HepG2 (cell line): ENCODE measurements at regions not wholly inside any gene's neighbourhood (a gene's known extent, or its start where the extent isn't known, plus 50 kb on each side); places are given as distances from the start of the nearest gene placed in this dataset.

Experiments used
- CCAR2 ChIP-seq: fragments of 200-400 bp; formaldehyde crosslinking; optimal IDR thresholded peaks from 2 replicates; pipeline ENCODE3; 2018; ENCODE audit warnings: low read depth, mild to moderate bottlenecking, low read length, moderate library complexity
- FOXA1 ChIP-seq, 2 experiments: fragments of 450-650 bp in 1 of 2; sonication (generic) in 1 of 2; formaldehyde crosslinking in 1 of 2; IDR thresholded peaks; 2 replicates each; pipeline versions ENCODE4 v1.4.0 to v1.6.1; 2016 to 2020; ENCODE audit warnings: missing genetic modification reagents in 1 of 2
- HDAC2 ChIP-seq: sonication (generic); formaldehyde crosslinking; IDR thresholded peaks from 2 replicates; pipeline ENCODE4 v1.4.0; 2020; ENCODE audit warnings: missing genetic modification reagents
- IRX3 ChIP-seq: sonication (generic); formaldehyde crosslinking; IDR thresholded peaks from 2 replicates; pipeline ENCODE4 v1.8.1; 2023; ENCODE audit warnings: mild to moderate bottlenecking, low read depth, missing genetic modification reagents, borderline replicate concordance
- KDM1A ChIP-seq: IDR thresholded peaks from 2 replicates; pipeline ENCODE4 v1.6.1; 2016; ENCODE audit warnings: missing compliant biosample characterization
- MATR3 ChIP-seq: sonication (generic); formaldehyde crosslinking; IDR thresholded peaks from 2 replicates; pipeline ENCODE4 v1.4.0; 2020; ENCODE audit warnings: missing genetic modification reagents
- POLR2A ChIP-seq, 2 experiments: IDR thresholded peaks; 2 replicates each; pipeline ENCODE4 v1.6.1; 2011; ENCODE audit warnings: low read depth in 2 of 2, low read length in 2 of 2, mild to moderate bottlenecking in 1 of 2, moderate library complexity in 1 of 2; ENCODE audit not compliant: insufficient read depth in 1 of 2
- YEATS4 ChIP-seq: sonication (generic); formaldehyde crosslinking; IDR thresholded peaks from 2 replicates; pipeline ENCODE4 v1.4.0; 2020; ENCODE audit warnings: missing genetic modification reagents, borderline replicate concordance
- ZFP90 ChIP-seq: sonication (generic); formaldehyde crosslinking; IDR thresholded peaks from 2 replicates; pipeline ENCODE4 v1.8.0; 2022; ENCODE audit warnings: missing genetic modification reagents, mild to moderate bottlenecking, inconsistent platforms, borderline replicate concordance
- ZNF382 ChIP-seq: sonication (generic); formaldehyde crosslinking; IDR thresholded peaks from 2 replicates; pipeline ENCODE4 v1.5.0; 2020; ENCODE audit warnings: missing genetic modification reagents, mild to moderate bottlenecking, borderline replicate concordance
- TF ChIP-seq, protein P1 (sequence below): sonication (generic); formaldehyde crosslinking; IDR thresholded peaks from 2 replicates; pipeline ENCODE4 v1.9.0; 2022; ENCODE audit warnings: low read depth, missing genetic modification reagents
- TF ChIP-seq, protein P2 (sequence below): sonication (generic); formaldehyde crosslinking; IDR thresholded peaks from 2 replicates; pipeline ENCODE4 v1.4.0; 2020; ENCODE audit warnings: missing genetic modification reagents
- TF ChIP-seq, protein P3 (sequence below): IDR thresholded peaks from 2 replicates; pipeline ENCODE4 v1.6.1; 2016; ENCODE audit warnings: missing compliant biosample characterization, missing genetic modification reagents, borderline replicate concordance
- TF ChIP-seq, protein P4 (sequence below): sonication (generic); formaldehyde crosslinking; IDR thresholded peaks from 2 replicates; pipeline ENCODE4 v1.5.0; 2020; ENCODE audit warnings: missing genetic modification reagents
- TF ChIP-seq, protein P5 (sequence below): sonication (generic); formaldehyde crosslinking; IDR thresholded peaks from 2 replicates; pipeline ENCODE4 v1.8.1; 2023; ENCODE audit warnings: mild to moderate bottlenecking, inconsistent platforms, moderate library complexity, missing genetic modification reagents, borderline replicate concordance
- TF ChIP-seq, protein P6 (sequence below): sonication (generic); formaldehyde crosslinking; IDR thresholded peaks from 2 replicates; pipeline ENCODE4 v1.4.0; 2020; ENCODE audit warnings: missing genetic modification reagents, borderline replicate concordance

DNA sequence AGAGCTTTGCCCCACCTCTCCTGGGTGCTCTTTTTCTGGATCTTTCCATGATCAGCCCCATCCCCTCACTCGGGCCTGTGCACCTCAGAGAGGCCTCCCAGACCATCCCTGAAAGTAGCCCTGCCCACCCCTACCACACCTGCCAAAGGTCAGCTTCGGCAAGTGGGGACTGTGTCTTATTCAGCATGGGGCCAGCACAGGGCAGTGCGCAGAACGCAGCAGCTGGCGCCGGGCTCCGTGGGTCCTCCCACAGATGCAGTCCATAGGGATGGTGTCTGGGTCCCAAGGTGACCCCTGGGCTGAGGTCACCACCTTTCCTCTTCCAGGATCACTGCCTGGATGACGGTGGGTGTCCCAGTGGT, 79.4 kb downstream of the CEBPB start (continued):
- no peak for TF ChIP-seq FOXA1 (IDR thresholded peaks at IDR 0.05)
- peak; percentile 27; the same call in 1 of the 2 replicates for TF ChIP-seq FOXA1 (CRISPR knock-in tag; IDR thresholded peaks at IDR 0.05)
- TF ChIP-seq, protein P1, sequence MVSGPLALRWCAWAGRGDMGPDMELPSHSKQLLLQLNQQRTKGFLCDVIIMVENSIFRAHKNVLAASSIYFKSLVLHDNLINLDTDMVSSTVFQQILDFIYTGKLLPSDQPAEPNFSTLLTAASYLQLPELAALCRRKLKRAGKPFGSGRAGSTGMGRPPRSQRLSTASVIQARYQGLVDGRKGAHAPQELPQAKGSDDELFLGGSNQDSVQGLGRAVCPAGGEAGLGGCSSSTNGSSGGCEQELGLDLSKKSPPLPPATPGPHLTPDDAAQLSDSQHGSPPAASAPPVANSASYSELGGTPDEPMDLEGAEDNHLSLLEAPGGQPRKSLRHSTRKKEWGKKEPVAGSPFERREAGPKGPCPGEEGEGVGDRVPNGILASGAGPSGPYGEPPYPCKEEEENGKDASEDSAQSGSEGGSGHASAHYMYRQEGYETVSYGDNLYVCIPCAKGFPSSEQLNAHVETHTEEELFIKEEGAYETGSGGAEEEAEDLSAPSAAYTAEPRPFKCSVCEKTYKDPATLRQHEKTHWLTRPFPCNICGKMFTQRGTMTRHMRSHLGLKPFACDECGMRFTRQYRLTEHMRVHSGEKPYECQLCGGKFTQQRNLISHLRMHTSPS, result peak; percentile 35; the same call in 1 of the 2 replicates
- TF ChIP-seq, protein P2, sequence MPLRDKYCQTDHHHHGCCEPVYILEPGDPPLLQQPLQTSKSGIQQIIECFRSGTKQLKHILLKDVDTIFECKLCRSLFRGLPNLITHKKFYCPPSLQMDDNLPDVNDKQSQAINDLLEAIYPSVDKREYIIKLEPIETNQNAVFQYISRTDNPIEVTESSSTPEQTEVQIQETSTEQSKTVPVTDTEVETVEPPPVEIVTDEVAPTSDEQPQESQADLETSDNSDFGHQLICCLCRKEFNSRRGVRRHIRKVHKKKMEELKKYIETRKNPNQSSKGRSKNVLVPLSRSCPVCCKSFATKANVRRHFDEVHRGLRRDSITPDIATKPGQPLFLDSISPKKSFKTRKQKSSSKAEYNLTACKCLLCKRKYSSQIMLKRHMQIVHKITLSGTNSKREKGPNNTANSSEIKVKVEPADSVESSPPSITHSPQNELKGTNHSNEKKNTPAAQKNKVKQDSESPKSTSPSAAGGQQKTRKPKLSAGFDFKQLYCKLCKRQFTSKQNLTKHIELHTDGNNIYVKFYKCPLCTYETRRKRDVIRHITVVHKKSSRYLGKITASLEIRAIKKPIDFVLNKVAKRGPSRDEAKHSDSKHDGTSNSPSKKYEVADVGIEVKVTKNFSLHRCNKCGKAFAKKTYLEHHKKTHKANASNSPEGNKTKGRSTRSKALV (CRISPR knock-in tag), result 0 out of 2 replicates have a peak, but pooled peaks have one; percentile 24
- TF ChIP-seq, protein P3, sequence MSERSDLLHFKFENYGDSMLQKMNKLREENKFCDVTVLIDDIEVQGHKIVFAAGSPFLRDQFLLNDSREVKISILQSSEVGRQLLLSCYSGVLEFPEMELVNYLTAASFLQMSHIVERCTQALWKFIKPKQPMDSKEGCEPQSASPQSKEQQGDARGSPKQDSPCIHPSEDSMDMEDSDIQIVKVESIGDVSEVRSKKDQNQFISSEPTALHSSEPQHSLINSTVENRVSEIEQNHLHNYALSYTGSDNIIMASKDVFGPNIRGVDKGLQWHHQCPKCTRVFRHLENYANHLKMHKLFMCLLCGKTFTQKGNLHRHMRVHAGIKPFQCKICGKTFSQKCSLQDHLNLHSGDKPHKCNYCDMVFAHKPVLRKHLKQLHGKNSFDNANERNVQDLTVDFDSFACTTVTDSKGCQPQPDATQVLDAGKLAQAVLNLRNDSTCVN (CRISPR knock-in tag), result 0 out of 2 replicates have a peak, but pooled peaks have one; percentile 19
- TF ChIP-seq POLR2A (IDR thresholded peaks at IDR 0.05; ENCODE audit: insufficient read depth in 1 of 2, low read depth in 2 of 2, low read length in 2 of 2), result no peak
- no peak for TF ChIP-seq ZNF382
- TF ChIP-seq ZFP90 (CRISPR knock-in tag), result no peak
- TF ChIP-seq, protein P4, sequence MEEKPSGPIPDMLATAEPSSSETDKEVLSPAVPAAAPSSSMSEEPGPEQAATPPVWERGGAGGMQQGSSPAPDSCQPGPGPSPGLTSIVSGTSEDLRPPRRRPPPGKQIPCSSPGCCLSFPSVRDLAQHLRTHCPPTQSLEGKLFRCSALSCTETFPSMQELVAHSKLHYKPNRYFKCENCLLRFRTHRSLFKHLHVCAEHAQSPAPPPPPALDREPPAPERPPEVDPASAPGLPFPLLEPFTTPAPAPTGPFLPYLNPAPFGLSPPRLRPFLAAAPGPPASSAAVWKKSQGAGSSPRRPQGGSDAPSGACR (CRISPR knock-in tag), result no peak
- no peak for TF ChIP-seq CCAR2
- no peak for TF ChIP-seq YEATS4
- peak; percentile 13; the same call in 1 of the 2 replicates for TF ChIP-seq HDAC2 (CRISPR knock-in tag)
- TF ChIP-seq IRX3 (CRISPR knock-in tag), result no peak
- TF ChIP-seq, protein P5, sequence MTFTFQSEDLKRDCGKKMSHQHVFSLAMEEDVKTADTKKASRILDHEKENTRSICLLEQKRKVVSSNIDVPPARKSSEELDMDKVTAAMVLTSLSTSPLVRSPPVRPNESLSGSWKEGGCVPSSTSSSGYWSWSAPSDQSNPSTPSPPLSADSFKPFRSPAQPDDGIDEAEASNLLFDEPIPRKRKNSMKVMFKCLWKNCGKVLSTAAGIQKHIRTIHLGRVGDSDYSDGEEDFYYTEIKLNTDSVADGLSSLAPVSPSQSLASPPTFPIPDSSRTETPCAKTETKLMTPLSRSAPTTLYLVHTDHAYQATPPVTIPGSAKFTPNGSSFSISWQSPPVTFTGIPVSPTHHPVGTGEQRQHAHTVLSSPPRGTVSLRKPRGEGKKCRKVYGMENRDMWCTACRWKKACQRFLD (CRISPR knock-in tag), result 0 out of 2 replicates have a peak, but pooled peaks have one; percentile 16
- TF ChIP-seq MATR3 (CRISPR knock-in tag), result no peak
- TF ChIP-seq KDM1A (CRISPR knock-in tag), result no peak
- TF ChIP-seq, protein P6, sequence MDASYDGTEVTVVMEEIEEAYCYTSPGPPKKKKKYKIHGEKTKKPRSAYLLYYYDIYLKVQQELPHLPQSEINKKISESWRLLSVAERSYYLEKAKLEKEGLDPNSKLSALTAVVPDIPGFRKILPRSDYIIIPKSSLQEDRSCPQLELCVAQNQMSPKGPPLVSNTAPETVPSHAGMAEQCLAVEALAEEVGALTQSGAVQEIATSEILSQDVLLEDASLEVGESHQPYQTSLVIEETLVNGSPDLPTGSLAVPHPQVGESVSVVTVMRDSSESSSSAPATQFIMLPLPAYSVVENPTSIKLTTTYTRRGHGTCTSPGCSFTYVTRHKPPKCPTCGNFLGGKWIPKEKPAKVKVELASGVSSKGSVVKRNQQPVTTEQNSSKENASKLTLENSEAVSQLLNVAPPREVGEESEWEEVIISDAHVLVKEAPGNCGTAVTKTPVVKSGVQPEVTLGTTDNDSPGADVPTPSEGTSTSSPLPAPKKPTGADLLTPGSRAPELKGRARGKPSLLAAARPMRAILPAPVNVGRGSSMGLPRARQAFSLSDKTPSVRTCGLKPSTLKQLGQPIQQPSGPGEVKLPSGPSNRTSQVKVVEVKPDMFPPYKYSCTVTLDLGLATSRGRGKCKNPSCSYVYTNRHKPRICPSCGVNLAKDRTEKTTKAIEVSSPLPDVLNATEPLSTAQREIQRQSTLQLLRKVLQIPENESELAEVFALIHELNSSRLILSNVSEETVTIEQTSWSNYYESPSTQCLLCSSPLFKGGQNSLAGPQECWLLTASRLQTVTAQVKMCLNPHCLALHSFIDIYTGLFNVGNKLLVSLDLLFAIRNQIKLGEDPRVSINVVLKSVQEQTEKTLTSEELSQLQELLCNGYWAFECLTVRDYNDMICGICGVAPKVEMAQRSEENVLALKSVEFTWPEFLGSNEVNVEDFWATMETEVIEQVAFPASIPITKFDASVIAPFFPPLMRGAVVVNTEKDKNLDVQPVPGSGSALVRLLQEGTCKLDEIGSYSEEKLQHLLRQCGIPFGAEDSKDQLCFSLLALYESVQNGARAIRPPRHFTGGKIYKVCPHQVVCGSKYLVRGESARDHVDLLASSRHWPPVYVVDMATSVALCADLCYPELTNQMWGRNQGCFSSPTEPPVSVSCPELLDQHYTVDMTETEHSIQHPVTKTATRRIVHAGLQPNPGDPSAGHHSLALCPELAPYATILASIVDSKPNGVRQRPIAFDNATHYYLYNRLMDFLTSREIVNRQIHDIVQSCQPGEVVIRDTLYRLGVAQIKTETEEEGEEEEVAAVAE (CRISPR knock-in tag), result no peak
